H1 (cell line): ENCODE measurements at regions not wholly inside any gene's neighbourhood (a gene's known extent, or its start where the extent isn't known, plus 50 kb on each side); places are given as distances from the start of the nearest gene placed in this dataset.

ENCODE experiments used
- CTCF ChIA-PET: fragments of 300-600 bp; sonication (Branson Sonifier 250); formaldehyde crosslinking; loops from one replicate; lab custom pipeline; 2021; ENCODE audit not compliant: partially characterized antibody; lab: Charles Lee
- POLR2A ChIA-PET: fragments of 300-600 bp; sonication (Branson Sonifier 250); formaldehyde crosslinking; loops from one replicate; lab custom pipeline; 2021; ENCODE audit warnings: inconsistent platforms; ENCODE audit not compliant: partially characterized antibody; lab: Charles Lee
- DNase-seq, 2 experiments: peaks; one replicate each; pipeline versions ENCODE4 v3.0.0 to v3.0.0-alpha.2; 2010 to 2022; ENCODE audit warnings: low spot score in 2 of 2, low read depth in 1 of 2, mixed read lengths in 1 of 2
- FAIRE-seq: peaks from 2 replicates; lab custom pipeline; 2011; peaks lifted over from hg19 to GRCh38; lab: Jason Lieb, UNC
- H2AFZ ChIP-seq: 2 replicates; pipeline ENCODE4 v1.8.1; 2012; ENCODE audit warnings: low read length, inconsistent platforms
- H2AK5ac ChIP-seq: 2 replicates; pipeline ENCODE4 v1.6.1; 2013; ENCODE audit warnings: low read depth, low read length
- H2BK120ac ChIP-seq: replicated peaks from 2 replicates; pipeline ENCODE3; 2013; ENCODE audit warnings: low read depth, low read length, inconsistent platforms
- H2BK12ac ChIP-seq: 2 replicates; pipeline ENCODE4 v1.6.1; 2013; ENCODE audit warnings: low read depth, low read length
- H2BK15ac ChIP-seq: 2 replicates; pipeline ENCODE4 v1.6.1; 2013; ENCODE audit warnings: low read length
- H2BK20ac ChIP-seq: 2 replicates; pipeline ENCODE4 v1.6.1; 2013; ENCODE audit warnings: low read length
- H2BK5ac ChIP-seq: 2 replicates; pipeline ENCODE4 v1.6.1; 2013; ENCODE audit warnings: low read depth, low read length
- H3K14ac ChIP-seq: 2 replicates; pipeline ENCODE4 v1.6.1; 2013; ENCODE audit warnings: inconsistent platforms; ENCODE audit not compliant: insufficient read length
- H3K18ac ChIP-seq: 2 replicates; pipeline ENCODE4 v1.6.1; 2013; ENCODE audit warnings: low read length; ENCODE audit errors: extremely low read depth
- H3K23ac ChIP-seq: 2 replicates; pipeline ENCODE4 v1.6.1; 2013; ENCODE audit warnings: inconsistent platforms; ENCODE audit not compliant: insufficient read length
- H3K23me2 ChIP-seq: 2 replicates; pipeline ENCODE4 v1.6.1; 2013; ENCODE audit warnings: low read depth, low read length
- H3K27ac ChIP-seq: 2 replicates; pipeline ENCODE4 v1.6.1; 2011; ENCODE audit warnings: low read depth, low read length, inconsistent platforms
- H3K27me3 ChIP-seq, 4 experiments: replicated peaks in 1 of 4; 1 replicate in 1 of 4; 2 replicates in 3 of 4; pipeline versions ENCODE4 v1.6.1 to v1.8.1; 2011 to 2013; ENCODE audit warnings: low read length in 3 of 4, mild to moderate bottlenecking in 3 of 4, inconsistent platforms in 2 of 4, mixed read lengths in 2 of 4, moderate library complexity in 1 of 4; ENCODE audit not compliant: control insufficient read depth in 3 of 4, insufficient read depth in 3 of 4; ENCODE audit errors: extremely low read depth in 1 of 4
- H3K36me3 ChIP-seq, 4 experiments: 2 replicates each; pipeline versions ENCODE4 v1.6.1 to v1.8.1; 2011 to 2013; ENCODE audit warnings: mild to moderate bottlenecking in 4 of 4, low read length in 3 of 4, moderate library complexity in 2 of 4, control low read depth in 1 of 4, inconsistent platforms in 1 of 4; ENCODE audit not compliant: insufficient read depth in 4 of 4, control insufficient read depth in 2 of 4
- H3K4ac ChIP-seq: replicated peaks from 2 replicates; pipeline ENCODE3; 2013; ENCODE audit warnings: low read length, low read depth, mixed read lengths, inconsistent platforms; ENCODE audit not compliant: insufficient read length
- H3K4me1 ChIP-seq, 4 experiments: replicated peaks in 1 of 4; 1 replicate in 1 of 4; 2 replicates in 3 of 4; pipeline versions ENCODE4 v1.6.1 to v1.8.1; 2011 to 2013; ENCODE audit warnings: low read length in 3 of 4, inconsistent platforms in 2 of 4, mixed read lengths in 1 of 4; ENCODE audit not compliant: insufficient read depth in 4 of 4, control insufficient read depth in 3 of 4
- H3K4me2 ChIP-seq, 2 experiments: 2 replicates each; pipeline versions ENCODE4 v1.6.1 to v1.8.1; 2011 to 2013; ENCODE audit warnings: low read depth in 2 of 2, low read length in 2 of 2, control low read depth in 1 of 2, inconsistent platforms in 1 of 2, mild to moderate bottlenecking in 1 of 2; ENCODE audit not compliant: insufficient read depth in 1 of 2
- H3K4me3 ChIP-seq, 4 experiments: fragments of 200-600, 300-600 bp in 1 of 4; sonication (generic), shearing (Covaris generic), sonication (Bioruptor Twin) in 1 of 4; 2 replicates each; pipeline versions ENCODE4 v1.5.1 to v1.8.1; 2011 to 2016; ENCODE audit warnings: low read length in 4 of 4, low read depth in 3 of 4, control low read depth in 2 of 4, inconsistent platforms in 2 of 4, mild to moderate bottlenecking in 2 of 4, mixed read lengths in 1 of 4, moderate library complexity in 1 of 4; ENCODE audit not compliant: insufficient read depth in 2 of 4; ENCODE audit errors: extremely low read depth in 1 of 4
- H3K56ac ChIP-seq: replicated peaks from 2 replicates; pipeline ENCODE3; 2013; ENCODE audit warnings: low read depth, mild to moderate bottlenecking, mixed read lengths, low read length, inconsistent platforms; ENCODE audit not compliant: insufficient read length
- H3K79me1 ChIP-seq: 2 replicates; pipeline ENCODE4 v1.6.1; 2013; ENCODE audit warnings: low read depth, low read length, control low read depth
- H3K79me2 ChIP-seq, 2 experiments: 2 replicates each; pipeline versions ENCODE4 v1.6.1 to v1.8.1; 2012 to 2013; ENCODE audit warnings: low read length in 2 of 2, mild to moderate bottlenecking in 2 of 2, inconsistent platforms in 1 of 2; ENCODE audit not compliant: insufficient read depth in 2 of 2, control insufficient read depth in 1 of 2
- H3K9ac ChIP-seq, 4 experiments: replicated peaks in 1 of 4; 1 replicate in 1 of 4; 2 replicates in 3 of 4; pipeline versions ENCODE4 v1.6.1 to v1.8.1; 2011 to 2013; ENCODE audit warnings: low read depth in 3 of 4, low read length in 3 of 4, control low read depth in 2 of 4, mild to moderate bottlenecking in 2 of 4, moderate library complexity in 2 of 4, inconsistent platforms in 1 of 4; ENCODE audit errors: extremely low read depth in 1 of 4
- H3K9me3 ChIP-seq, 2 experiments: 2 replicates each; pipeline versions ENCODE4 v1.6.1 to v1.8.1; 2012 to 2013; ENCODE audit warnings: mild to moderate bottlenecking in 2 of 2, moderate library complexity in 2 of 2, control low read depth in 1 of 2, inconsistent platforms in 1 of 2, low read depth in 1 of 2, low read length in 1 of 2, mixed read lengths in 1 of 2; ENCODE audit not compliant: insufficient read depth in 2 of 2
- H4K20me1 ChIP-seq, 2 experiments: replicated peaks in 1 of 2; 2 replicates each; pipeline versions ENCODE3 to v1.8.1; 2011 to 2013; ENCODE audit warnings: inconsistent platforms in 2 of 2, low read length in 2 of 2, mild to moderate bottlenecking in 1 of 2; ENCODE audit not compliant: insufficient read depth in 2 of 2, control insufficient read depth in 1 of 2
- H4K5ac ChIP-seq: 2 replicates; pipeline ENCODE4 v1.6.1; 2013; ENCODE audit warnings: low read length, low read depth, mixed read lengths, inconsistent platforms; ENCODE audit not compliant: insufficient read length
- H4K8ac ChIP-seq: 2 replicates; pipeline ENCODE4 v1.8.0; 2013; ENCODE audit warnings: mild to moderate bottlenecking, moderate library complexity, low read length, inconsistent platforms; ENCODE audit not compliant: insufficient read depth; ENCODE audit errors: extremely low read depth
- H4K91ac ChIP-seq: replicated peaks from 2 replicates; pipeline ENCODE3; 2013; ENCODE audit warnings: low read length, mixed read lengths, inconsistent platforms; ENCODE audit not compliant: insufficient read length
- BACH1 ChIP-seq: IDR thresholded peaks from 2 replicates; pipeline ENCODE4 v1.6.1; 2012; ENCODE audit warnings: low read length, improper control_type of control experiment
- BCL11A ChIP-seq, 2 experiments: IDR thresholded peaks; one replicate each; pipeline ENCODE4 v1.6.1; 2011; ENCODE audit warnings: low read depth in 2 of 2, low read length in 2 of 2, mild to moderate bottlenecking in 2 of 2
- BRCA1 ChIP-seq: IDR thresholded peaks from 2 replicates; pipeline ENCODE4 v1.6.1; 2012; ENCODE audit warnings: low read depth, low read length, improper control_type of control experiment
- CBX5 ChIP-seq: fragments of 300-800, 300-1000 bp; sonication (generic); IDR thresholded peaks from 2 replicates; pipeline ENCODE4 v1.7.1; 2016; ENCODE audit warnings: antibody characterized with exemption, low read length, low read depth
- CBX8 ChIP-seq: fragments of 300-800, 300-1000 bp; sonication (generic); IDR thresholded peaks from 2 replicates; pipeline ENCODE4 v1.7.1; 2016; ENCODE audit warnings: low read depth, low read length, borderline replicate concordance
- CHD1 ChIP-seq: IDR thresholded peaks from 2 replicates; pipeline ENCODE4 v1.6.1; 2012; ENCODE audit warnings: low read depth, low read length, improper control_type of control experiment
- CTBP2 ChIP-seq: IDR thresholded peaks from 2 replicates; pipeline ENCODE4 v1.7.0; 2011; ENCODE audit warnings: borderline replicate concordance, mild to moderate bottlenecking, moderate library complexity, mixed read lengths, low read length; ENCODE audit not compliant: insufficient read depth, insufficient read length
- EGR1 ChIP-seq: IDR thresholded peaks from 2 replicates; pipeline ENCODE4 v1.6.1; 2011; ENCODE audit warnings: low read depth, low read length, borderline replicate concordance
- HDAC6 ChIP-seq: IDR thresholded peaks from one replicate; pipeline ENCODE4 v1.7.1; 2012; ENCODE audit warnings: low read depth, mild to moderate bottlenecking, inconsistent platforms, low read length, moderate library complexity
- JUN ChIP-seq: IDR thresholded peaks from 2 replicates; pipeline ENCODE4 v1.6.1; 2011; ENCODE audit warnings: low read depth, mild to moderate bottlenecking, improper control_type of control experiment, low read length
- JUND ChIP-seq: IDR thresholded peaks from 2 replicates; pipeline ENCODE4 v1.6.1; 2011; ENCODE audit warnings: mild to moderate bottlenecking, improper control_type of control experiment, low read length
- MAFK ChIP-seq: IDR thresholded peaks from 2 replicates; pipeline ENCODE4 v1.6.1; 2012; ENCODE audit warnings: low read depth, mild to moderate bottlenecking, improper control_type of control experiment, low read length
- NANOG ChIP-seq: IDR thresholded peaks from 2 replicates; pipeline ENCODE4 v1.6.1; 2011; ENCODE audit warnings: low read length, low read depth, mild to moderate bottlenecking, inconsistent platforms; ENCODE audit not compliant: insufficient read depth, poor library complexity, severe bottlenecking
- POU5F1 ChIP-seq: IDR thresholded peaks from 2 replicates; pipeline ENCODE4 v1.6.1; 2011; ENCODE audit warnings: low read depth, mild to moderate bottlenecking, low read length, moderate library complexity
- RBBP5 ChIP-seq: IDR thresholded peaks from 2 replicates; pipeline ENCODE4 v1.7.1; 2012; ENCODE audit warnings: low read depth, mild to moderate bottlenecking, inconsistent platforms, low read length, moderate library complexity, borderline replicate concordance
- RFX5 ChIP-seq: IDR thresholded peaks from 2 replicates; pipeline ENCODE4 v1.6.1; 2011; ENCODE audit warnings: low read depth, low read length, improper control_type of control experiment, borderline replicate concordance
- TCF12 ChIP-seq: IDR thresholded peaks from 2 replicates; pipeline ENCODE4 v1.6.1; 2011; ENCODE audit warnings: low read depth, mild to moderate bottlenecking, low read length

- H3K56ac ChIP-seq, result no peak overlapping the region
- ChIA-PET CTCF (no interaction called here), POLR2A (no interaction called here)
- no peaks in the 10 kb centered on the region for H4K20me1 ChIP-seq
- no peaks in the 10 kb centered on the region for H3K79me2 ChIP-seq
- H3K14ac ChIP-seq, result no peak overlapping the region
- H4K5ac ChIP-seq, result no peak overlapping the region
- no peaks in the 10 kb centered on the region for H3K36me3 ChIP-seq
- H3K4me3 ChIP-seq, result no peak overlapping the region
- no peaks in the 10 kb centered on the region for H3K27me3 ChIP-seq
- no peak overlapping the region for H2AFZ ChIP-seq
- no peak overlapping the region for H3K18ac ChIP-seq
- H2BK20ac ChIP-seq, result no peak overlapping the region
- H4K8ac ChIP-seq, result no peak overlapping the region
- H2BK5ac ChIP-seq, result no peak overlapping the region
- H2BK15ac ChIP-seq, result no peak overlapping the region
- H3K9ac ChIP-seq, result no peak overlapping the region
- H3K23me2 ChIP-seq, result no peaks in the 10 kb centered on the region
- H2BK12ac ChIP-seq, result no peak overlapping the region
- H3K79me1 ChIP-seq, result no peaks in the 10 kb centered on the region
- H3K9me3 ChIP-seq, result no peaks in the 10 kb centered on the region
- H2BK120ac ChIP-seq, result no peak overlapping the region
- H3K4ac ChIP-seq, result no peak overlapping the region
- H3K27ac ChIP-seq, result no peak overlapping the region
- no peak overlapping the region for H2AK5ac ChIP-seq
- no peak overlapping the region for H4K91ac ChIP-seq
- FAIRE-seq (no peak), DNase-seq (no peak)
- no peak overlapping the region for H3K23ac ChIP-seq
- peaks cover under 1 to 3% (median 3%) of the 10 kb centered on the region in 4 experiments; a peak in 5 of 7 replicates for H3K4me1 ChIP-seq
- H3K4me2 ChIP-seq, result no peak overlapping the region
- TF ChIP-seq CBX8 (no peak), MAFK (no peak), CHD1 (no peak), HDAC6 (no peak), BCL11A (IDR thresholded peaks at IDR 0.05; ENCODE audit: low read depth in 2 of 2, low read length in 2 of 2) (no peak), POU5F1 (no peak), CBX5 (no peak), RBBP5 (no peak), EGR1 (no peak), NANOG (no peak), BACH1 (no peak), RFX5 (no peak), JUN (no peak), JUND (no peak), CTBP2 (no peak), BRCA1 (no peak), TCF12 (no peak)
Measured at GRCh38 chr2:220036431-220036830, 409.0 kb downstream of the SLC4A3 start.
